ENCODE measurements at regions not wholly inside any gene's neighbourhood (a gene's known extent, or its start where the extent isn't known, plus 50 kb on each side); places are given as distances from the start of the nearest gene placed in this dataset.

- no peak overlapping the region for H2AFZ ChIP-seq (ENCODE audit: low read depth, low read length)
- TF ChIP-seq MXI1 (conservative IDR thresholded peaks at IDR 0.05; ENCODE audit: poor library complexity, severe bottlenecking) (no peak), POLR2AphosphoS5 (IDR thresholded peaks at IDR 0.05) (no peak), RAD21 (conservative IDR thresholded peaks at IDR 0.05) (no peak), CTCF (IDR thresholded peaks at IDR 0.05; ENCODE audit: poor library complexity, severe bottlenecking) (no peak), SMC3 (conservative IDR thresholded peaks at IDR 0.05; ENCODE audit: poor library complexity) (no peak), EP300 (conservative IDR thresholded peaks at IDR 0.05; ENCODE audit: poor library complexity, severe bottlenecking) (no peak), EZH2 (IDR thresholded peaks at IDR 0.05; ENCODE audit: borderline replicate concordance, insufficient read depth, low read length, poor library complexity, severe bottlenecking) (no peak), REST (IDR thresholded peaks at IDR 0.05; ENCODE audit: borderline replicate concordance) (no peak), TAF1 (IDR thresholded peaks at IDR 0.05; ENCODE audit: low read depth) (no peak)
- no peak overlapping the region for H3K27ac ChIP-seq (ENCODE audit: low read length)
- H3K27me3 ChIP-seq (ENCODE audit: insufficient read depth, low read depth, low read length): no peaks in the 10 kb centered on the region
- no peak overlapping the region for H3K4me2 ChIP-seq (ENCODE audit: low read length)
- H3K9me2 ChIP-seq (ENCODE audit: insufficient read depth, low read length): no peaks in the 10 kb centered on the region
- no peaks in the 10 kb centered on the region for H3F3A ChIP-seq (ENCODE audit: insufficient read depth, low read length, poor library complexity, severe bottlenecking)
- no peaks in the 10 kb centered on the region for H3K36me3 ChIP-seq (ENCODE audit: insufficient read depth, low read length)
- H4K20me1 ChIP-seq (ENCODE audit: insufficient read depth): no peaks in the 10 kb centered on the region
- H3K79me2 ChIP-seq (replicated peaks; ENCODE audit: insufficient read depth, low read length): no peaks in the 10 kb centered on the region
- no peaks in the 10 kb centered on the region for H3K9me3 ChIP-seq (ENCODE audit: low read length)
- no peak overlapping the region for H3K9ac ChIP-seq (ENCODE audit: low read length)
- H3K4me3 ChIP-seq (ENCODE audit: low read length): no peak overlapping the region
These were observed 785.3 kb downstream of the TRHDE start for GRCh38 chr12:73057428-73057827.

GRCh38 chr12:73065913-73066312 is 793.7 kb downstream of the TRHDE start:
- Histone ChIP-seq H3K27ac (ENCODE audit: low read length) (peak overlapping the region; percentile 42), H3K4me2 (ENCODE audit: low read length) (no peak overlapping the region), H3K4me3 (ENCODE audit: low read length) (no peak overlapping the region), H3K36me3 (ENCODE audit: insufficient read depth, low read length) (no peaks in the 10 kb centered on the region), H3K9me2 (ENCODE audit: insufficient read depth, low read length) (no peaks in the 10 kb centered on the region), H3K27me3 (ENCODE audit: insufficient read depth, low read depth, low read length) (no peaks in the 10 kb centered on the region), H4K20me1 (ENCODE audit: insufficient read depth) (no peaks in the 10 kb centered on the region), H2AFZ (ENCODE audit: low read depth, low read length) (no peak overlapping the region), H3F3A (ENCODE audit: insufficient read depth, low read length, poor library complexity, severe bottlenecking) (no peaks in the 10 kb centered on the region), H3K9ac (ENCODE audit: low read length) (no peak overlapping the region), H3K79me2 (replicated peaks; ENCODE audit: insufficient read depth, low read length) (no peaks in the 10 kb centered on the region), H3K9me3 (ENCODE audit: low read length) (no peaks in the 10 kb centered on the region)
- TF ChIP-seq EP300 (conservative IDR thresholded peaks at IDR 0.05; ENCODE audit: poor library complexity, severe bottlenecking) (peak; percentile 90), CTCF (IDR thresholded peaks at IDR 0.05; ENCODE audit: poor library complexity, severe bottlenecking) (no peak), MXI1 (conservative IDR thresholded peaks at IDR 0.05; ENCODE audit: poor library complexity, severe bottlenecking) (no peak), POLR2AphosphoS5 (IDR thresholded peaks at IDR 0.05) (peak; percentile 59), TAF1 (IDR thresholded peaks at IDR 0.05; ENCODE audit: low read depth) (no peak), RAD21 (conservative IDR thresholded peaks at IDR 0.05) (no peak)

All from neural cell (in vitro differentiated cells).